Motor neuron (in vitro differentiated cells): ENCODE measurements at regions not wholly inside any gene's neighbourhood (a gene's known extent, or its start where the extent isn't known, plus 50 kb on each side); places are given as distances from the start of the nearest gene placed in this dataset.
"Not testable (repeated sequence)": the region's sequence is repeated elsewhere in the genome, so short reads cannot be mapped to it uniquely, and the experiment has no call there.

Source experiments
- ATAC-seq, 8 experiments: fragments of 200-7000 bp; cut with Tn5 transposase; replicated peaks in 6 of 8; 2 replicates each; pipeline ENCODE4 v1.8.0; 2021; ENCODE audit warnings: mild to moderate bottlenecking in 8 of 8, moderate library complexity in 8 of 8
- H3K27ac ChIP-seq, 2 donors: fragments of 250-450 bp; sonication (Bioruptor Pico); 2 replicates each; pipeline ENCODE4 v1.9.0; 2021; ENCODE audit warnings: antibody characterized with exemption in 2 of 2, mild to moderate bottlenecking in 2 of 2, moderate library complexity in 1 of 2
- H3K4me1 ChIP-seq, 2 donors: fragments of 250-450 bp; sonication (Bioruptor Pico); replicated peaks in 1 of 2; 2 replicates each; pipeline ENCODE4 v1.6.1; 2021; ENCODE audit warnings: antibody characterized with exemption in 2 of 2, mild to moderate bottlenecking in 2 of 2, moderate library complexity in 1 of 2
- H3K4me3 ChIP-seq, 5 donors: fragments of 250-450 bp; sonication (Bioruptor Pico); 2 replicates each; pipeline ENCODE4 v1.9.0; 2021; ENCODE audit warnings: antibody characterized with exemption in 5 of 5, mild to moderate bottlenecking in 5 of 5, moderate library complexity in 4 of 5
- WGBS, 10 experiments: fragments of 450-650 bp; shearing (Covaris generic); methylation state at CpG; one replicate each; pipeline ENCODE4 v1.0.0; 2022; 5-methylcytosine and 5-hydroxymethylcytosine counted together
- in situ Hi-C, 9 experiments: fragments of 400-800 bp; cut with MboI; loops; one replicate each; pipeline ENCODE4 v1.15.0; 2021; ENCODE audit warnings: low sequenced_read_pairs in 9 of 9, low pct_unique_long_range_greater_than_20kb in 2 of 9; ENCODE audit not compliant: unreplicated experiment in 9 of 9

GRCh38 chr6:111949546-111949945 is 76.3 kb upstream of the FYN start:
- in situ Hi-C loops: no loop called here

GRCh38 chr6:111949984-111950383 is 76.7 kb upstream of the FYN start:
- 82 to 100% (median 100%) methylated on average over 1 to 2 of the region's 3 CpGs; no CpG with 5 or more reads in 7 of the 10 experiments for WGBS, 10 experiments
- in situ Hi-C loops, H3K27ac ChIP-seq, ATAC-seq, H3K4me3 ChIP-seq: not testable (repeated sequence)
- H3K4me1 ChIP-seq: peaks cover 25% of the 10 kb centered on the region in 2 donors

More at GRCh38 chr6:111949546-111949945, 76.3 kb upstream of the FYN start:
- Histone ChIP-seq H3K4me1 (peaks cover 25% of the 10 kb centered on the region in 2 donors), H3K4me3 (no peak overlapping the region), H3K27ac (no peak overlapping the region)
- WGBS, 10 experiments: 80 to 100% (median 84%) methylated on average over 1 to 3 of the region's 3 CpGs; no CpG with 5 or more reads in 6 of the 10 experiments
- no peak for ATAC-seq

DNA sequence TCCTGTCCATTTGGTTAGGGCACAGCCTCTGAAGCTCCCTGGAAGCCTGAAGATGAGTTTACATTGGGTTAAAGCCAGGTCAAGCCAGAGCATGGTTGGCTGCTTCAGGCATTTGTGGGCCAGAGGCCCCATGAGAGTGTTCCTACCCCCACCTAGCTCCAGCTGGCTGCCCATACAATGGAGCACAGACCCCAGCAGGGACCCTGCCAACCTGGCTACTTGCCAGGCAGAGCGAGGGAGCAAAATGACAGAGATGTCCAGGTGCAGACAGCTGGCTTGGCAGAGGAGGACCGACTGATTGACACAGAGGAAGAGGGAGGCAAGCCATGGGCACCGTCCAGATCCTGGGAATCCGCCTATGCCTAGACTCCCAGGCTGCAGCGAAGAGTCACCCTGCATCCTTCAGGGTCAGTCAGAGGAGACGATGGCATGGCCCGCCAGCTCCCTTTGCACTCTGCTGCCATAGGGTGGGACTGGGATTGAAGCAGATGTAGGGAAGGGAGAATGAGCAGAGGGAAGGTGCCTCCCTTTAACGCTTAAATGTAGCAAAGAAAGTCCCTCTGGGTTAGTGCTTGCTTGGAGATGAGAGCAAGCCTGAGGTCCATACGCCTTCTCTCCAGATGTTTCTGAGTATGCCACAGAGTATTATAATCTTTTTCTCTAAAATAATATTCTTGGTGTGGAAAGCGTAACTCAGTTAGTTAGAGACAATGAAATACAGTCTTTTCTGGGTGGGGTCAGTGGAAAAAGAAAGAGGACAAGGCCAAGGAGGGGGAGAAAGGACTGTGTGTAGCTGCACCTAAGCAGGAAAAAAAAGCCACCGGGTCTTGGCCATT is 77.6 kb upstream of the FYN start:
- peak in 2 of 8 experiments; percentile 24 to 77 for ATAC-seq
- H3K4me3 ChIP-seq: no peak overlapping the region
- H3K27ac ChIP-seq: no peak overlapping the region
- H3K4me1 ChIP-seq: peaks cover 25% of the 10 kb centered on the region in 2 donors
- 57 to 100% (median 83%) methylated on average over 1 to 8 of the region's 11 CpGs for WGBS, 10 experiments
- in situ Hi-C loops: no loop called here

- in situ Hi-C loops: no loop called here
- WGBS, 10 experiments: 23 to 100% (median 91%) methylated on average over 1 to 7 of the region's 7 CpGs; no CpG with 5 or more reads in 3 of the 10 experiments
- ATAC-seq: no peak
- Histone ChIP-seq H3K4me1 (peaks cover 25% of the 10 kb centered on the region in 2 donors), H3K27ac (no peak overlapping the region), H3K4me3 (no peak overlapping the region)
Observed at GRCh38 chr6:111951497-111952085, 78.3 kb upstream of the FYN start.

DNA sequence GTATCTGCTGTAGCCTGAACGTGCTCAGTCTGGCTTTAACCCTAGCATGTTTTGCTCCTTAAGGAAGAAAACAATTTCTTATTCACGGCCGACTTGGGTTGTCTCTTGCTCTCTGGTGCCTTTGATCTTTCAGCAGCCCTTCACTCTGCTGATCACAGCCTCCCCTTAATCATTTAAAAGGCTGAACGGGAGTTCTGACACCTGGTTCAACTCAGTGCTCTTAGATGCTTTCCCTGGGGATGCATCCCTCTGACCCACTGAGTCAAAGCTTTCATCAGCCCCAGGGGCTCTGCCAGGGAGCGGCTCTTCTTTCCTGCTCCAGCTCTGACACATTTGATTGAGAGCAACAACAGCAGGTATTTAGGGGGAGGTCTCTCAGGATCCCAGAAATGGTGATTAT is 79.0 kb upstream of the FYN start:
- Histone ChIP-seq H3K4me1 (peaks cover 25% of the 10 kb centered on the region in 2 donors), H3K4me3 (no peak overlapping the region), H3K27ac (peak overlapping the region; percentile 4 to 5)
- 0 to 36% (median 16%) methylated on average over 2 to 5 of the region's 5 CpGs; no CpG with 5 or more reads in 1 of the 10 experiments for WGBS, 10 experiments
- in situ Hi-C loops: no loop called here
- ATAC-seq: peak in 5 of 8 experiments; percentile 21 to 81 (median 74)

DNA sequence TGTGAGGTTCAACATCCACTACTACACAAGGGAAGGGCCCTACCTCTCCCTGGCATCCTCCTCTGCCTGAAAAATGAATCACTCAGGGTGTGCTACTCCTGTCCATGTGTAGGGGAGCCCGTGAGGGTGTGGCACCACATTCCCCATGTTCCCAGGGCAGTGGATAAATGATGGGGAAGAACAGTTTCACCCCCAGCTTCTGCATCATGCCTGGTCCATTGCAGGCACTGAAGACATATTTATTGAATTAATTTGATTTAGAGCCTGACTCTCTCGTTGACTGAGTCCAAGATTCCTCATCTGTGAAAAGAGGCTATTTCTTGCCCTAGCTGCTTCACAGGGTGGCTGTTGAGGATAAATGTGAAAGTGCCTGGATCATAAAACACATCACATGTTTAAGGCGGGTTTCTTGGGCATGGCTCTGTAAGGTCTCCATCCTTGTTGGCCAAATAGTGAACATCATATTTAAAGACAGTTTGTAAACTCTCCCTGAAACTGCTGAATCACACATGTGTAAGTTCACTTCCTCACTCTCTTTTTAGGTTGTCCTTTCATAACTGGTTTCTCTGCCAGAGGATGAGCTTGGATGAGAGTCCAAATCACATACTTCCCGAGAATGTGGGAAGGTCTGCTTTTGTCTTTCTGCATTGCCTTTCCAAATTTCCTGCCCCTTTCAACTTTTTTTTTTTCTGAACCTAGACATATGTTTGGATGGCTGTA is 79.7 kb upstream of the FYN start:
- peak overlapping the region in 1 of 2 donors; percentile 4 for H3K27ac ChIP-seq
- in situ Hi-C loops: no loop called here
- H3K4me1 ChIP-seq: peaks cover 29 to 30% of the 10 kb centered on the region in 2 donors
- WGBS, 10 experiments: 0 to 100% (median 87%) methylated on average over 1 to 4 of the region's 4 CpGs; no CpG with 5 or more reads in 1 of the 10 experiments
- no peak overlapping the region for H3K4me3 ChIP-seq
- ATAC-seq: peak; percentile 42 to 98 (median 86)

GRCh38 chr6:111956098-111956497 is 82.8 kb upstream of the FYN start:
- H3K4me3 ChIP-seq: no peak overlapping the region
- in situ Hi-C loops: no loop called here
- ATAC-seq: no peak
- H3K27ac ChIP-seq: no peak overlapping the region
- 55 to 100% (median 73%) methylated on average over 1 to 2 of the region's 2 CpGs for WGBS, 10 experiments
- H3K4me1 ChIP-seq: peaks cover 31 to 32% of the 10 kb centered on the region in 2 donors

DNA sequence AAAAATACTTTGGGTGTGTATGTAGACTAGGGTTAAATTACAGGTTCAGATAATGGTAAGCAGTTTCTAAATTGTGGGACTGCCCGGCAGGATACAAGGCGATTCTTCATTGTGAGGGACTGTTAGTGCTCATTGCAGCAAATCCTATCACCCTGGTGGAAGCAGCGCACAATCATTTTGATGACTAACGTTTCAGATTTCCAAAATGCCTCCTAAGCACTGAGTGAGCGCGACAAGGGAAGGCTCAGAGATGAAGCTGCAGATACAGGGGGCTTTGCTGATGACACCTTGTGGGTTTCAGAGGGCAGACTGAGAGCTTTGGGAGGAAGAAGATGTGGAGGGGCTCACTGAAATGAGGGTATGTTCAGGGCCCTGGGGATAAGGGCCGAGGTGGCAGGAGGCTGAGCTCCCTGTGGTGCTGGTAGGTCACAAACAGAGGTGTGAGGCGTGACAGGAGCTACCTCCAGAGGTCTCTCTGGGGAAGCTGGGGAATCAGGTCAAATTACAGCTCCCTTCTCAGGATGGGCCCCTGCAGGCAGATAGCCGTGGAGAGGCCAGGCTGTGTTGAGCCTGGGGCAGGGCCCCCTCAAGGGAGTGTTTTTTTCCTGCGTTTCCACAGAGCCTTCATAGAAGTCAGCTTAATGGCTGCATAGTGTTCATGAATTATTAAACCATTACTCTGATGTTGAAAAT is 84.5 kb upstream of the FYN start:
- Histone ChIP-seq H3K4me1 (peaks cover 15 to 18% of the 10 kb centered on the region in 2 donors), H3K4me3 (no peak overlapping the region), H3K27ac (no peak overlapping the region)
- in situ Hi-C loops: no loop called here
- peak in 5 of 8 experiments; percentile 69 to 82 (median 72) for ATAC-seq
- WGBS, 10 experiments: 63 to 100% (median 75%) methylated on average over 1 to 8 of the region's 10 CpGs; no CpG with 5 or more reads in 2 of the 10 experiments

DNA sequence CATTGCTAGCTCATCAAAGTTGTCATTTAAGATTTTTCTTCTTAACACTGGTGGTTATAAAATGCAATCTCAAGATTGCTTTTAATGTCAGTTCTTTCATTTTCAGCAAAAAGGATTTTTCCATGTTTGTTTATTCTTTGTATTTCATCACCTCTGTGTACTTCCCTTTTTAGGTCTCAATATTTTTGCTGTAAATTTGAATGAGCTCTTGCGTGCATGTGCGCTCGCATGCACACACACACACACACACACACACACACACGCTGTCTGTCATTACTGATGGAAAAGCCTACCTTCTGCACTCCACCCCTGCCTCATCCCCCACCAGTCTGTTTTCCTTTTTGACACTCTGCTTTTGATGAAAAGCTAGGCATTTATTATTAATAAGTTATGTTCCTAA is 85.3 kb upstream of the FYN start:
- no peak overlapping the region for H3K4me3 ChIP-seq

DNA sequence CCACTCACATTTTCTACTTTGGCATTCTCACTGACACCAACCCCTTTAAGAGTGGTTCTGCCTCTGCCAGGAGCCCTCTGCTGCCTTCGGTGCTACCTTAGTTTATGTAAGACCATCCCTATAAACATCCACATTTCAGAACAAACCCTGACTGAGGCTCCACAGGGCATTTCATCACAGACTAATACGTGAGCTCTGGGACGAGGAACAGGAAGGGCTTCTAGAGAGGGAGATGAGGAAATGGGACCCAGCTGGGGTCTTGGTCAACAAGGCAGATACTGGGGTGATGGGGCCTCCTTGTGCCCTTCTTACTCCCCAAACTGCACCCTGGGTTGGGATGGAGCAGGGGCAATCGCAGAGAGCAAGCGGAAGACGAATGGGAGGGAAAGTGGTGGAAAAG is 86.5 kb upstream of the FYN start:
- WGBS, 10 experiments: 0 to 100% (median 89%) methylated on average over 1 to 5 of the region's 6 CpGs; no CpG with 5 or more reads in 3 of the 10 experiments

More for the DNA sequence above, 85.3 kb upstream of the FYN start:
- 69 to 100% (median 96%) methylated on average over 1 to 4 of the region's 4 CpGs; no CpG with 5 or more reads in 1 of the 10 experiments for WGBS, 10 experiments
- ATAC-seq: no peak
- Histone ChIP-seq H3K27ac (no peak overlapping the region), H3K4me1 (peaks cover 10 to 13% of the 10 kb centered on the region in 2 donors)
- in situ Hi-C loops: no loop called here

GRCh38 chr6:111967131-111967530 is 86.8 kb upstream of the CCN6 start:
- H3K27ac ChIP-seq: no peak overlapping the region
- no peak for ATAC-seq
- 33 to 90% (median 39%) methylated on average over 1 of the region's 1 CpG; no CpG with 5 or more reads in 2 of the 10 experiments for WGBS, 10 experiments
- H3K4me3 ChIP-seq: no peak overlapping the region
- in situ Hi-C loops: no loop called here
- H3K4me1 ChIP-seq: no peaks in the 10 kb centered on the region

More for the DNA sequence above, 86.5 kb upstream of the FYN start:
- H3K4me3 ChIP-seq: no peak overlapping the region
- ATAC-seq: no peak
- peaks cover 10 to 13% of the 10 kb centered on the region in 2 donors for H3K4me1 ChIP-seq
- in situ Hi-C loops: no loop called here
- no peak overlapping the region for H3K27ac ChIP-seq

GRCh38 chr6:111970426-111970825 is 83.5 kb upstream of the CCN6 start:
- Histone ChIP-seq H3K4me1 (peaks cover 17 to 18% of the 10 kb centered on the region in 2 donors), H3K4me3 (no peak overlapping the region), H3K27ac (no peak overlapping the region)
- 41 to 100% (median 88%) methylated on average over 2 of the region's 2 CpGs for WGBS, 10 experiments
- ATAC-seq: no peak
- in situ Hi-C loops: no loop called here
